C4-2B (cell line): ENCODE measurements at regions not wholly inside any gene's neighbourhood (a gene's known extent, or its start where the extent isn't known, plus 50 kb on each side); places are given as distances from the start of the nearest gene placed in this dataset.

Source experiments
- CTCF ChIP-seq: fragments of 450-650 bp; conservative IDR thresholded peaks from 2 replicates; pipeline ENCODE4 v1.5.1; 2017; ENCODE audit warnings: mild to moderate bottlenecking
- ZFX ChIP-seq: fragments of 450-650 bp; IDR thresholded peaks from 2 replicates; pipeline ENCODE4 v1.6.1; 2017

DNA sequence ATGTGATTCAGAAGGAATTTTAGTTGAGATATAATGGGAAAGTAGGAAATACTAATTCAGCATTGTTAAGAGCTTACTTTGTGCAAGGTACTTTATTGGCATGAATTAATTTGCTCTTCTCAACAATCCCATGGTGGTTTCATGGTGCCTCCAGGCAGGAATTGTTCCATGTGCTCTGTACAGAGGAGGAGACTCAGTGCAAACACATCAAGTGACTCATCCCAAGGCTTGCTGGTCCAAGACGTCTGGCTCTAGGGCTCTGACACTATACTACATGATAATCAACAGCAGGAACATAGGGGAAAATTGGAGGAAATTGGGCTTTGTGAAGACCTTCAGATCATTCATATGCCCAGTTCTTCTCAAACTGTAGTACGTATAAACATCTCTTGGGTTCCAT is 66.5 kb upstream of the PRKG1 start:
- no peak for TF ChIP-seq CTCF
- TF ChIP-seq ZFX = no peak
